ENCODE measurements at regions not wholly inside any gene's neighbourhood (a gene's known extent, or its start where the extent isn't known, plus 50 kb on each side); places are given as distances from the start of the nearest gene placed in this dataset.

DNA sequence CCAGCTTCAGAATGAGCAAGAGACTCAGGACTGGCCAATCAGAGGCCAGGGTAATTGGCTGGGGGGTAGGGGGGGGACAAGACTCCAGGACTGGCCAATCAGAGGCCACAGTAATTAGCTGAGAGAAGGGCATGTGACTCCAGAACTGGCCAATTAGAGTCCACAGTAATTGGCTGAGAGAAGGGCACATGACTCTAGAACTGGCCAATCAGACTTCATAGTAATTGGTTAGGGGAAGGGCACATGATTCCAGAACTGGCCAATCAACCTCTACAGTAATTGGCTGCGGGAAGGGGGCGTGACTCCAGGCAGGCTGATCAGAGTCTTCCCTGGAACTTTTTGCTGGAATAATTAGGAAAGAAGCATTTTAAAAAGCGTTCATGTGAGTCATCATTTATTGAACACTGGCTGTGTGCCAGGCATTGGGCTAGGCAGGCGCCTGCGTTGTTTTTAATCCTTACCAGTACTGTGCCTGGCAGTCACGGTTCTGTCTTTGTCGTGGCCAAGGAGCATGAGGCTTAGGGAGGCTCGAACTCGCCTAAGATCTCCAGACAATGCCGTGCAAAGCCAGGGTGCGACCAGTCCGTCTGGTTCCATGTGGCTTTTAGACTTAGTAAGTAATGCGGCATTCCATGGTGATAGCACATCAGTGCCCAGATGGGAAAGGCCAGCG lies 508.1 kb downstream of the TBC1D22A start:
- TF ChIP-seq, protein P1, sequence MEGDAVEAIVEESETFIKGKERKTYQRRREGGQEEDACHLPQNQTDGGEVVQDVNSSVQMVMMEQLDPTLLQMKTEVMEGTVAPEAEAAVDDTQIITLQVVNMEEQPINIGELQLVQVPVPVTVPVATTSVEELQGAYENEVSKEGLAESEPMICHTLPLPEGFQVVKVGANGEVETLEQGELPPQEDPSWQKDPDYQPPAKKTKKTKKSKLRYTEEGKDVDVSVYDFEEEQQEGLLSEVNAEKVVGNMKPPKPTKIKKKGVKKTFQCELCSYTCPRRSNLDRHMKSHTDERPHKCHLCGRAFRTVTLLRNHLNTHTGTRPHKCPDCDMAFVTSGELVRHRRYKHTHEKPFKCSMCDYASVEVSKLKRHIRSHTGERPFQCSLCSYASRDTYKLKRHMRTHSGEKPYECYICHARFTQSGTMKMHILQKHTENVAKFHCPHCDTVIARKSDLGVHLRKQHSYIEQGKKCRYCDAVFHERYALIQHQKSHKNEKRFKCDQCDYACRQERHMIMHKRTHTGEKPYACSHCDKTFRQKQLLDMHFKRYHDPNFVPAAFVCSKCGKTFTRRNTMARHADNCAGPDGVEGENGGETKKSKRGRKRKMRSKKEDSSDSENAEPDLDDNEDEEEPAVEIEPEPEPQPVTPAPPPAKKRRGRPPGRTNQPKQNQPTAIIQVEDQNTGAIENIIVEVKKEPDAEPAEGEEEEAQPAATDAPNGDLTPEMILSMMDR (tag by site-specific recombination; IDR thresholded peaks at IDR 0.05), result no peak
- TF ChIP-seq ZNF175 (tag by site-specific recombination; IDR thresholded peaks at IDR 0.05) (no peak), ZNF416 (tag by site-specific recombination; IDR thresholded peaks at IDR 0.05) (no peak), KLF1 (tag by site-specific recombination; IDR thresholded peaks at IDR 0.05) (no peak), YY1 (tag by site-specific recombination; IDR thresholded peaks at IDR 0.05) (no peak), ZNF561 (tag by site-specific recombination; IDR thresholded peaks at IDR 0.05; ENCODE audit: borderline replicate concordance) (no peak), ZEB2 (tag by site-specific recombination; IDR thresholded peaks at IDR 0.05) (no peak), ZBTB11 (tag by site-specific recombination; conservative IDR thresholded peaks at IDR 0.05; ENCODE audit: low read depth) (no peak), ZNF221 (tag by site-specific recombination; IDR thresholded peaks at IDR 0.05; ENCODE audit: borderline replicate concordance) (no peak)
- TF ChIP-seq, protein P2, sequence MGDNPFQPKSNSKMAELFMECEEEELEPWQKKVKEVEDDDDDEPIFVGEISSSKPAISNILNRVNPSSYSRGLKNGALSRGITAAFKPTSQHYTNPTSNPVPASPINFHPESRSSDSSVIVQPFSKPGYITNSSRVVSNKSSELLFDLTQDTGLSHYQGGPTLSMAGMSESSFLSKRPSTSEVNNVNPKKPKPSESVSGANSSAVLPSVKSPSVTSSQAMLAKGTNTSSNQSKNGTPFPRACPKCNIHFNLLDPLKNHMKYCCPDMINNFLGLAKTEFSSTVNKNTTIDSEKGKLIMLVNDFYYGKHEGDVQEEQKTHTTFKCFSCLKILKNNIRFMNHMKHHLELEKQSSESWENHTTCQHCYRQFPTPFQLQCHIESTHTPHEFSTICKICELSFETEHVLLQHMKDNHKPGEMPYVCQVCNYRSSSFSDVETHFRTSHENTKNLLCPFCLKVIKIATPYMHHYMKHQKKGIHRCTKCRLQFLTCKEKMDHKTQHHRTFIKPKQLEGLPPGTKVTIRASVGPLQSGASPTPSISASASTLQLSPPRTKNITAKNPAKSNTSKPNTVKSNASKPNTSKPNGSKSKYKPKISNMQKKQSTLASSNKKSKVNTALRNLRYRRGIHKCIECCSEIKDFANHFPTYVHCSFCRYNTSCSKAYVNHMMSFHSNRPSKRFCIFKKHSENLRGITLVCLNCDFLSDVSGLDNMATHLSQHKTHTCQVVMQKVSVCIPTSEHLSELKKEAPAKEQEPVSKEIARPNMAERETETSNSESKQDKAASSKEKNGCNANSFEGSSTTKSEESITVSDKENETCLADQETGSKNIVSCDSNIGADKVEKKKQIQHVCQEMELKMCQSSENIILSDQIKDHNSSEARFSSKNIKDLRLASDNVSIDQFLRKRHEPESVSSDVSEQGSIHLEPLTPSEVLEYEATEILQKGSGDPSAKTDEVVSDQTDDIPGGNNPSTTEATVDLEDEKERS (tag by site-specific recombination; IDR thresholded peaks at IDR 0.05), result no peak
